ENCODE measurements at regions not wholly inside any gene's neighbourhood (a gene's known extent, or its start where the extent isn't known, plus 50 kb on each side); places are given as distances from the start of the nearest gene placed in this dataset.

- TF ChIP-seq CTCF (IDR thresholded peaks at IDR 0.05) (no peak), POLR2A (IDR thresholded peaks at IDR 0.05) (no peak)
These were observed 80.7 kb upstream of the NAV2 start for GRCh38 chr11:19631712-19632498.
